ENCODE measurements at regions not wholly inside any gene's neighbourhood (a gene's known extent, or its start where the extent isn't known, plus 50 kb on each side); places are given as distances from the start of the nearest gene placed in this dataset.
A peak's percentile ranks its signal among the peaks of the same experiment; 100 is the strongest.

DNA sequence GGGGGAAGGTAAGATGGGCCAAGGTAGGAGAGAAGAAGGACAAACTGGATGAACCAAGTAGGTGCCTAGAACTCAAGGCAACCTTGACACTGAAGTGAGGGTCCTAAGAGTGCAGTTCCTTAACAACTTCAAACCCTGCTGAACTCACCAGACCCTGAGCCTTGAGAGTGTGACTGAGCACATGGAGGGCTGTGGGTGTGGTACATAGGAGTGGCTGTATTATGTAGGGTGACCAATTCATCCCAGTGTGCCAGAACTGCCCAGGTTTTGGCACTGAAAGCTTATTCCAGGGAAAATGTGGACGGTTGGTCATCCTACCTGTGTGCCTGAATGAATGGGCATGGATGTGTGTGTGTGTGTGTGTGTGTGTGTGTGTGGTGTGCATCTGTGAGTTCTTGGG, 281.8 kb downstream of the DHX35 start:
- DNase-seq (ENCODE audit: low read depth), result no peak

DNA sequence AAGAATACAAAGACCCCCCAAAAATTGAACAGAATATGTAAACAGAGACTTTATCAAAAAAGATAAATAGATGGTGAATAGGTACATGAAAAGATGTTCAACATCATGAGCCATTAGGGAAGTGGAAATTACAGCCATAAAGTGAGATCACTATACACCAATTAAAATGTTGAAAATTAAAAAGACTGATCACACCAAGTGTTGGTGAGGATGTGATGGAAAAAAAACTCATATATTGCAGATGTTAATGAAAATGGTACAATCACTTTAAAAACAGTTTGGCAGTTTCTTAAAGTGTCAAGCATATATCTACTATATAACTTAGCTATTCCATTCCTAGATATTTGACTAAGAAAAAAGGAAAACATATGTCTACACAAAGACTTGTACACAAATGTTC, 280.5 kb downstream of the DHX35 start:
- DNase-seq (ENCODE audit: low read depth), result no peak

DNA sequence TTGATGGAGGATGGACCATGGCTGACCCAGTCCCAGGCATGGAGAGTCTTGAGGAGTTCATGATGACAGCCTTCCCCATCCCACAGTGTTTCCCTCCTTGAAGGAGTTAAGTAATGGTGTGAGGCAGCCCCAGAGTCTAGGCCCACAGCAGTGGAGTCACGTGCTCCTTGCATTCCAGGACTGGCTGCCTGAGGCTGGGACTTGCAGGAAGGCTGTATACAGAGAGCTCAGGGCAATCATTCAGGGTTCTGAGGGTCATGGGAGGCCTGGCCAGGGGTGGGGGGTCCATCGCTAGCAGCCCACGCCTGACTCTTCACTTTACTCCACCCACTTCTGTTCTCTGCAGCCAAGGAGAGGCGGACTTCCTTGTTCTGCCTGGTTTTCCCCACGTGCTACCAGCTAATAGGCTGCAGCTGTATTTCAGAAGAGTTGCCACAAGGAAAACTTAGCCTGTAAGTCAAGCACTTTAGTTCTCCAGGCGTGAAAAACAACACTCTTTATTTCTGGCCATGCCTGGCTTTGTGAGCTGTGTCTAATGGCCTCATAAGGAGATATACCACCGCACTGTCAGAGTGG, 272.5 kb downstream of the DHX35 start:
- DNase-seq (ENCODE audit: low read depth), result no peak

DNA sequence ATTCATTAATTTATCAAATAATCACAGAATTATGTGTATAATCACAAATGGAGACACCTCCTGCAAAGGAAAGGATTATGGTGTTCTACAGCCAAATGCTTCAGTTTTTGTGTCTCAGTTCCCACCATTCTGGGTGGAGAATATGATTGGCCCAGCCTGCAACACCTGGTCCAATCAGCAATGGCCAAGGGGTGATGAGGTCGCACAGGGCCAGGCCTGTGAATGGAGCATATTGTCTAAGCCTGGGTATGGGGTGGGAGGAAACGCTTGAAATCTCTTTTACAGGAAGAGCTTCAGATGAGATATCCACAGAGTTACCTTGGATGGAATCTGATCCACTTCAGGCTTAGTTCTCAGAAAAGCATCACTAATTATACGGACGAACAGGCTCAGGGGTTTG, 271.6 kb downstream of the DHX35 start:
- no peak for DNase-seq (ENCODE audit: low read depth)

DNA sequence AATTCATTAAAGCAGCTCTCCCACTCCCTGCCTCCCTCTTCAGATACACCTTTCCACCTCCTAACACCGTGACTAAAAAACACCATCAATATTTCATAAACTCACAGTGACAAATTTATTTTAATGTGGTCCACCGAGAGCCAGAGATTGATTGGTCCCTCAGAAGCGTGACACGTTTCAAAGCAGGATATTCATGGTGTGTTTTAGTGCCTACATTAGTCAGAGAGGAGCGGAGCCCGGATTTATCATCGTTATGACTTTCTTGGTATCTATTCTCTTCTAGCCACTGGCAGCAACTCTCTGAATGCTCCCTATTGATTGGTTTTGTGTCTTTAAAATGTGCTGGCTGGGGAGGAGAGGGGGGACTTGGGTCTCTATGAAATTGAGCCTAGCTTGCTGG, 265.3 kb downstream of the DHX35 start:
- DNase-seq (ENCODE audit: low read depth), result no peak

DNA sequence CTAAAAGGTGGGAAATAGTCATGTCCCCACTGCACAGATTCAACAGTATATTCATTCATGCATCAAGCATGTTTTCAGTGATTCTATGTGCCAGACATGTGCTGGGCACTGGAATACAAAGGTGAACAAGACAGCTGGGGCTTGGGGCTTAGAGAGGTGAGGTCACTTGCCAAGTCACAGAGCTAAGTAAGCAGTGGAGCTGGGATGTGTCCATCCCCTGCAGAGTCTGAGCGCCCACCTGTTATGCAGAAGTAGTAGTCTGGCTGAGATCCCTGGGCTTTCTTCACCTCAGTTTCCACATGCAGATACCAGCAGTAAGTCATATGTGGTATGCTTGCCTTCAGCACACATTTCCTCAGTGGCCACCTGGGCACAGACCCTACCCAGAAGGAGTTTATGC, 263.8 kb downstream of the DHX35 start:
- no peak for DNase-seq (ENCODE audit: low read depth)

DNA sequence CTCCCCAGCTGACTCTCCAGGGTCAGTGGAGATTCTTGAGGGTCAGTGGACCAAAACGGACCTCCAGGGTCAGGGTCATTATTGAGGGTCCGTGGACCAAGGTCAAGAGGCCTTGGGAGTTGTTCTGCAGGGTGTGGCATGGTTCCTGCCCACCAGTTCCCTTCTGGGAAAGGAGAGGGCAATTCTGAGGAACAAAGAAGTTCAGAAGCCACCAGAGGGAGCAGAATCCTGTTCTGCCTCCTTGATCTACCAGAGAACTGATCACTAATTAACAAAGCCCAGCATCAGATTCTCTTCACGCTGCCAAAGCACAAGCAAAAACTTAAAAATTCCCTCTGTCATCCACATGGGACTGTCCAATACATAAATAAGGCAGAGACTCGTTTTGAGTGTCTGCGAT, 263.4 kb downstream of the DHX35 start:
- DNase-seq (ENCODE audit: low read depth), result peak; percentile 8

DNA sequence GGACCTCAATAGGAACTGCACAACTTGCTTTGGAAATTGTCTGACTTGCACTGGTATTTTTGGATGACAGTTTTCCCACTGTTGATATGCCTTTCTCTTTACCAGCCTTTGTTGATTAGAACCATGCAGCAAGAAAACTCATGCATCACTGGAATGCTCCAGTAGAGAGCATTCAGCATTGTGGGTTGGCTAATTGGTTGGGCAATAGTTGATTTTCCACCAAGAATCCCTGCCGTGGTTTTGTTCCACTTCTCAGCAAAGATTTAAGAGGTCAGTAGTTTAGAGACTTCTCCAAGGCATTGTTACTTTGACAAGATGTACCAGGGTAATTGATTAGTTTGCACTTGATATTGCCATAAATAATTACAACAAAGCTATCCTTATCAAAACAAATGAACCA, 260.0 kb downstream of the DHX35 start:
- no peak for DNase-seq (ENCODE audit: low read depth)

DNA sequence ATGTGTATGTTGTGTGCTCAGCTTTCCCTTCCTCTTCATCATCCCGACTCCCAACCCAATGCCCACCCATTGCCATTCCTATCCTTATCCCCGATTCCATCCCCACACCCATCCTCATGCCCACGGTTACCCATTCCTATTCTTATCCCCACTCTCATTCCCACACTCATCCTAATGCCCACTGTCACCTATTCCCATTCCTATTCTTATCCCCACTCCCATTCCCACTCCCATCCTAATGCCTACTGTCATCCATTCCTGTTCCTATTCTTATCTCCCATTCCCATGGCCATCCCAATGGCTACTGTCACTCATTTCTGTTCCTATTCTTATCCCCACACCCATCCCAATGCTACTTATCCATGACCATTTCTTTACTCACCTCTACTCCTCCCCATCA, 254.1 kb downstream of the DHX35 start:
- DNase-seq (ENCODE audit: low read depth), result no peak

DNA sequence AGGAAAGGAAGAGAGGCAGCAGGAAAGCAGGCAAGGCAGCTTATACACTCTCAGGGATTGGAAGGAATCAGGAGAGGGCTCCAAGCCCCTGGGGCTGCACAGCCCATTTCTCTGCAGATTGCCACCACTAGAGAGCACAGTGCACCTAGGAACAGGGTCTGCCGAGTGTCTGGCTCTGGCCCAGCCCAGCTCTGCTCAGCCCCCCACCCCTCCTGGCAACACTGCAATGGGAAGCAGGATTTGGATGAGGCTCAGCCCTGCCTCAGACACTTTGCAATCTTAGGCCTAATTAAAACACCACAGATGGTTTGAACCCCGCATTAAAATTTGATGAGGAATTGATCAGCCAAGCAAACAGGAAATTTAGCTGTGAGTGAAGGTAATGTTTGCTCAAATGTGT, 252.7 kb downstream of the DHX35 start:
- DNase-seq (ENCODE audit: low read depth), result no peak

DNA sequence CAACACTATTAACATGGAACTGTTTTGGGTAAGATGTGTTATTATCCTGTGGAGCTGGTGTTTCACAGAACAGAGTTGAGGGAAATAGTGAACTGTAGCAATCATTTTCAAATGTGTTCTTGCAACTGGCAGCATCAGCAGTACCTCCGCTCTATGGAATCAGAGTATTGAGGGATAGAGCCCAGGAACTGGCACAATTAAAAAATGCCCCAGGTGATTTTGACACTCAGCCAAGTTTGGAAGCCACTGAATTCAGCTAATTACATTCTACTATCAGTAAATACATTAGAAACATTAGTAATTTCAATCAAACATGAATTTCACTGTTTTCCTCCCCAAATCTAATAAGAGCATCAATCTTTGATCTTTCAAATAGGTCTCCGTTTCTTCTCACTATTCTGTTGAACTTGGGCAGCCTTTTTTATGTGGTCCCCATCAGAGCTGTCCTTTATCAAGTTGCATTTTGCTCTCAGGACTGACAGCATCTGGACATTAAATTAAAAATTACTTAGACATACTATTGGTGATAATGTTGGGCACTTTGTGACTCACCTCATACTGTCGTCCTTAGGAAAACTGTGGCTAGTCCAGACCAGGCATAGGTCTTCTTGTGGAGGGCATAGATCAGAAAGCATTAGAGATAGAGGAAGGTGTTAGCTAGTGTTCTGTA, 251.5 kb downstream of the DHX35 start:
- DNase-seq (ENCODE audit: low read depth), result no peak

DNA sequence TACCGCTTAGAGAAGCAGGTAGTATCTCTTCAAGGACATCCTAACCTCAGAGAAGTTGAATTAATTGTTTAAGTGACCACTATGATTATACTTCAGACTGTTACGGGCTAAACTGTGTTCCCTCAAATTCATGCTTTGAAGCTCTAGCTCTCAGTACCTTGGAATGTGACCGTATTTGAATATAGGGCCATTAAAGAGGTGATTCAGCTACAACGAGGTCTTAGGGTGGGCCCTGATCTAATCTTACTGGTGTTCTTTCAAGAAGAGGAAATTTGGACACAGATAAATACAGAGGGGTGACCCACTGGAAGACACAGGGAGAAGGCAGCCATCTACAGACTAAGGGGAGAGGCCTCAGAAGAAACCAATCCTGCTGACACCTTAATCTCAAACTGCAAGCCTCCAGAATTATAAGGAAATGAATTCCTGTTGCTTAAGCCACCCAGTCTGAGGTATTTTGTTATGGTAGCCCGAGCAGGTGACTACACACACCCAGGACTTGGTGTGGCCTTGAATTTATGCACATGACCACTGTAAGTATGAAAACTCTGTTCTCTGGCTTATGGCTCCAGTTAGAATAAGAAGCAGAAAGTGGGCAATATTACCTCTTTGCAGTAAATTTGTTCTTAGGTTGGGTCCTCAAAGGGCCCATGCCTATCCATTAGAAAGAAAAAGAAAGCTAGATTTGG, 249.1 kb downstream of the DHX35 start:
- no peak for DNase-seq (ENCODE audit: low read depth)

DNA sequence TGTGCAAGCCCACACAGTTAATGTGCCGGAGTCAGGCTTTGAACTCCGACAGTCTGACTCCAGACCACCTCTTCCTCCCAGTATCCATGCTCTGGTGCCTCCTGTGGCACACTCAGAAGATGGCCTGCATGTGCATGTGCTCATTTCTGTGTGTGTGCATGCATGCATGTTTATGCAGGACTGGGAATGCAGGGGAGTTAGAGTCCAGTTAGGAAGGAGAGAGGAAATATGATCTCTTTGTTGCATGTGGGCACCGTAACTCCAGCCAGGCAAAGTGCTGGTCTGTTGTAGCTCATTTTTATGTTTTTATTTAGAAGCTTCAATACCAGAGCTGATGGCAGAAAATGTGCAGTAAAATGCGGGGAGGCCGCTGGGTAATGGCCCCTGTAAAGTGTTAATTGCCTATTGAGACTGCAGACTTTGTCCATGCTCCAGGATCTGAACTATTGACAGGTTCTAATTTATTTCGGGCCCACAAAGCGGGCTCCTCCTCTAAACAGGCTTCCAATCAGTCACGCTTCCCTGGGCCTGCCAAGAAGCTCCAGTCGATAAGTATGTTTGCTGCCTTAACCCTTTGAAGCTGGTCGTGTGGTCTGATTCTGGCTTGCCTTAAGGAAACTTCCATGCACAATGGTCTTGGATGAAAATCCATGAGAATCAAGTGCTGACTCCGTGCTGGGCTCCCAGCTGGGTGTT, 248.3 kb downstream of the DHX35 start:
- no peak for DNase-seq (ENCODE audit: low read depth)

DNA sequence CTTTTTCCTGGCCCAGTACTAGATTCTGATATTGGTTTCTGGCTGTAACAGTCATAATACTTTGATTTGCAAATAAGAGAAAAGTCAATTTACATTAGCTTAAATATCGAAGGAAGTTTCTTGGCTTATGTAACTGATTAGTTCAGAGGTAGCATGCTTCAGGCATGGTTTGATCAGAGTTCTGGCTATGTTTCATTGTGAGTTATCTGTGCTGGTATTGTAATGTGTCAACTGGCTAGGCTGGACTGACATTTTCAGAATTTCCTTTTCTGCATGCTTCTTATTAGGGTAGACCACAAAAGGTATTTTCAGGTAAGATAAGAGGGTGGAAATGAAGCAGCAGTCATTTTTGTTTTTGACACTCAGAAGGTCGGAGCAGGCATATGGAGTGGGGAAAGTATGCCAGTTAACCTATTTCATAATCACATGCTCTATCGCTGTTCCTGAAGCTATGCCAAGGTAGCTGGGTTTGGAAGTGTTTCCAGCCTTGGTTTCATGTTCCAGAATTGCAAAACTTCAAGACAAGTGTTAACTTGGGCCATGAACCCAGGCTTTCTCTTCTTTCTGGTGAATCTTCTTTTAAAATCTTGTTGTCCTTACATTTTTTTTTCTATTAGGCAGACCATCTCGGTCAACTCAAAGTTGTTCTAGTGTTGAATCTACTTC, 244.9 kb downstream of the DHX35 start:
- peak; percentile 26 for DNase-seq (ENCODE audit: low read depth)

DNA sequence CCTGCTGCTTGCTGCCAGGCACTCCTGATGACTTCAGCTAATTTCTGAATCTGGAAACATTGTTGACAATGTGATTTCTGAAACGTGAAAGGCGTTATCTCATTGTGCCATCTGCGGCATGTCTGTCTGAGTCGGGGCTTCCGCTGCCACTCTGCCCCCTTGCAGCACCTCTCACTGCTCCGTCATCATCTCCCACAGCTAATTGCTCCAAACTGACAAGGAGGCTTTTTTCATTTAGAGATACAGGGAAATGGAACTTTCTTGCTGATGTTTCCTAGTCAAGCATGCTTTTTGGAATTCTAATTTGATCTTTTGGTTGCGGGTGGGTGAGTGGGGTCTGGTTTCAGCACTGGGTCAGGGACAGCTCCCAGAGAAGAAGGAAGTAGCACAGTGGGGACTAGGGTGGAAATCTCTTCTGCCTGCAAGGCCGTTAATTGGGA, 233.5 kb downstream of the DHX35 start:
- peak; percentile 12 for DNase-seq (ENCODE audit: low read depth)

DNA sequence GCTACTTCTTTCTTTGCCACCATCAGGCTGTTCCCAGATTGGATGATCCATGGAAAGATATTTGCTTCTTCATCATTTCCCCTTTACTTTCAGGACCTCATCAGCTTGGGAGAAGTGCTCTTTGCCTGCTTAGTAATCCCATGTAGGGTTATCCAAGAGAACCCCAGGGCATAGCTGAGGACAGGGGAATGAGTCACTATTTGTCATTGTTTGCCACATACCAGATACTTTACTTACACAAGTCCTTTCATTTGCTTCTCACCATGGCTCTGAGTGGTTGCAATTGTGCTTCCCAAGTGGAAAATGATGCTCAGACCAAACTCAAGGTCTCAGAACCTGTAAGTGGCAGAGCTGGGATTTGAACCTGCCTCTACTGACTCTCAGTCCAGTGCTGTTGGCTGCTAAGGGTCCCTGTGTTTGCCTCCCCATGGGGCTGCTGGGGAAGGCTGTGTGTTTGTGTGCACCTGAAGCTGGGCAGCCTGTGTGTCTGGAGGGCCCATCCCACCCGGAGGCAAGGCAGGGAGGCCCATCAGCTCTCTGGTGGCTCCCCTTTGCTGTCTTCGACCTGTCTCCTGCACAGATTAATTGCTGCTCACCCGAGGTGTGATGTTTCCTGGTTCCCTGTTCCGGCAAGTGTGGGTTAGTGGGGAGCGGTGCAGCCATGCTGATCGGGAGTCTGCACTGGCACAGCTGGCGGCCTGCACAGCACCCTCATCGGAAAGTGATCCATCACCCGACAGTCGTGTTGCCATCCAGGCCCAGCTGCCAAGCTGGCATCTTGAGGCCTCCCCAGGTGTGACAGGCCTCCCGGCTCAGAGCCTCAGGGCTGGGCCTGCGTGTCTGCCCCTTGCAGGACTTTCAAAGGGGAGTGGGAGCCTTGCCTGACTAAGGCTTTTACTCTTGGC, 228.8 kb downstream of the DHX35 start:
- peak; percentile 97 for DNase-seq (ENCODE audit: low read depth)

DNA sequence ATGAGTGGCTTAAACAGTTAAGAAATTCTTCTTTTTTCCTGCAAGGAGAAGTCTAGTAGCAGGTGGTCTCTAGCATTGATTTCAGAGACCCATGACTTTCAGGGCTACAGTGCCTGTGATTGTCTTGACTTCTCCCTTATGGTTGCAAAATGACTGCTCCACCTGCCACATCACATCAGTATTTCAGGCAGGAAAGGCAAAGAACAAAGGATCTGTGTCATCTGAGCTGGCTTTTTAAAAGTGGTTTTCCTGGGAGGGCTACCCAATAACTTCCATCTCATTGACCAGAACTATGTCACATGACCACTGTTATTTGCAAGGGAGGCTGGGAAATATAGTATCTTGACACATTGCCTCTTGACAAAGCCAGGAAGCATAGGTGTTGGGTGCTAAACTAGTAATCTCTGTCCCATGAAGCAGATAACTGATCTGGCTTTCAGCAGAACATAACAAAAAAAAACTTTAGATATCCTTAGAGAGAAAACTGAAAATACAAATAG, 226.2 kb downstream of the DHX35 start:
- DNase-seq (ENCODE audit: low read depth), result no peak

DNA sequence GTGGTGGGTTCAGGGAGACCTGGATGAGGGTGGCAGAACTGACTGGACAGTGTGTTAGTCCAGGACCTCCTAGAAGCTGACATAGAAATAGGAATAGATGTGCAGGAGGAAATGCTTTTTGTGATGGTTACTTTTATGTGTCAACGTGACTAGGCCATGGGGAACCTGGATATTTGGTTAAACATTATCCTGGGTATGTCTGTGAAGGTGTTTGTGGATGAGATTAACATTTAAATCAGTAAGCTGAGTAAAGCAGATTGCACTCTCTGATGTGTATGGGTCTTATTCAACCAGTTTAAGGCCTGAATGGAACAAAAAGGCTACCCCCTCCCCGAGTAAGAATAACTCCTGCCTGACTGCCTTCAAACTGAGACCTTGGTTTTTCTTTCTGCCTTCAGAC, 219.3 kb downstream of the DHX35 start:
- DNase-seq (ENCODE audit: low read depth), result no peak

DNA sequence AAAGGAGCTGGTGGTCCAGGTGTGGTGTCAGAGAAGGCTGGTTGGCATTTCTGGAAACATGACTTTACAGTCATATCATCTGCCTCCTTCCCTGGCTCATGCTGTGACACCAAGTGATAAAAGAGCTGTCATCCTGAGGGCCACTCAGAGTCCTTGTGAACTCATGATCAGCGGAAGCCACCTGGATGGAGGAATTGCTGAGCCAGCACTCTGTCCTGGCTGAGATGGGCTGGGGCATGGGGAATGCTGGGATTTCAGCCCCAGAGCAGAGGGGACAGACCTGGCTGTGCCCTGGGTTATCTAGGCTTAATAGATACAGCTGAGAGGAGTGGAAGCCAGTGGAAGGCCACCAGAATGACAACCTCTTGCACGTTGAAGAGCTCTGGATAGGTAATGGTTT, 214.3 kb downstream of the DHX35 start:
- DNase-seq (ENCODE audit: low read depth), result no peak

DNA sequence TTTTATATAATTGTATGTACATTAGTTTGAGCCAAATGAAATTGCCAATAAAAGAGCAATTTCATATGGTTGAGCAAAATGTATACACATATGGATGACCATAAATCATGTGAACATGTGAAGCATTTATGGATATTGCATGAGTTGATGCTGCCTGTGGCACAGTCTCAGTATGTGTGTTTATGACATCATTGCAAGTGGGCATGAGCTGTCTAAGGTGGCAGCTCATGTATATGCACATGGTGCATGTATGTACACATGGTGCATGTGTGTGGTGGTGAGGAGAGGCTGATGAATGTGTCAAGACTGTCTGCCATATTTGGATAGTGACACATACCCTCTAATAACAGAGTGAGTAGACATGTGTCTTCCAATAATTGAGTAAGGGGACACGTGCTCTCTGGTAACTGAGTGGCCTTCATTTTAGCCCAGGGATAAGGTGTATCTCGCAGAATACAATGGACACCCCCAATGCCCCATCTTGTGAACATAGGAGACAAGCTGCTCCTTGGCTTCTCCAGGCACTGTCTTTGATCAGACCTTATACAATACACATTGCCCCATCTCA, 208.8 kb downstream of the DHX35 start:
- no peak for DNase-seq (ENCODE audit: low read depth)

DNA sequence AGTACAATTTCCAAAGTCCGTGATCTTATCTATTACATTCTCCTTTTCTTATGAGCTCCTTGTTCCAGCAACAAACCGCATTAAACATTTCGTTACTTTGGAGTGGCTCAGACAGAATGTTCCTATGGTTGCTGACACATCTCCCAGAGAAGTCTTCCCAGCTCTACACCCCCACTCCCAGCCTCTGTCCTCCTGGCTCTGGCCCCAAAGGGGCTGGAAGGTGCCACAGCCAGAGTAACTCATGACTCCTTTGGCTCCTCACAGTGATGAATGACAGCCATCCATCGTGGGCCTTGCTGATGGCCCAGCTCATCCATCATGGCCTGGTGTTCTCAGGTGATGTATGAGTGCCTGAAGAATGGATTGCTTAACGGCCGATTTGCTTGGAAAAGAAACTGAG, 203.0 kb downstream of the DHX35 start:
- no peak for DNase-seq (ENCODE audit: low read depth)
